ENCODE measurements at regions not wholly inside any gene's neighbourhood (a gene's known extent, or its start where the extent isn't known, plus 50 kb on each side); places are given as distances from the start of the nearest gene placed in this dataset.

- TF ChIP-seq, protein P1, sequence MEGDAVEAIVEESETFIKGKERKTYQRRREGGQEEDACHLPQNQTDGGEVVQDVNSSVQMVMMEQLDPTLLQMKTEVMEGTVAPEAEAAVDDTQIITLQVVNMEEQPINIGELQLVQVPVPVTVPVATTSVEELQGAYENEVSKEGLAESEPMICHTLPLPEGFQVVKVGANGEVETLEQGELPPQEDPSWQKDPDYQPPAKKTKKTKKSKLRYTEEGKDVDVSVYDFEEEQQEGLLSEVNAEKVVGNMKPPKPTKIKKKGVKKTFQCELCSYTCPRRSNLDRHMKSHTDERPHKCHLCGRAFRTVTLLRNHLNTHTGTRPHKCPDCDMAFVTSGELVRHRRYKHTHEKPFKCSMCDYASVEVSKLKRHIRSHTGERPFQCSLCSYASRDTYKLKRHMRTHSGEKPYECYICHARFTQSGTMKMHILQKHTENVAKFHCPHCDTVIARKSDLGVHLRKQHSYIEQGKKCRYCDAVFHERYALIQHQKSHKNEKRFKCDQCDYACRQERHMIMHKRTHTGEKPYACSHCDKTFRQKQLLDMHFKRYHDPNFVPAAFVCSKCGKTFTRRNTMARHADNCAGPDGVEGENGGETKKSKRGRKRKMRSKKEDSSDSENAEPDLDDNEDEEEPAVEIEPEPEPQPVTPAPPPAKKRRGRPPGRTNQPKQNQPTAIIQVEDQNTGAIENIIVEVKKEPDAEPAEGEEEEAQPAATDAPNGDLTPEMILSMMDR (IDR thresholded peaks at IDR 0.05): no peak
- TF ChIP-seq POLR2A (IDR thresholded peaks at IDR 0.05): no peak
- intact Hi-C loops (cut with DNase I; ENCODE audit: low total_unique reads): no loop called here
- no peak for DNase-seq (ENCODE audit: low spot score in 2 of 2)
- no peak overlapping the region for H3K4me3 ChIP-seq (ENCODE audit: low read depth, poor library complexity, severe bottlenecking)
- WGBS, 2 donors: 94 to 99% methylated on average over 4 of the region's 4 CpGs
Observed at GRCh38 chr1:55355549-55355948, 140.4 kb upstream of the USP24 start.

DNA sequence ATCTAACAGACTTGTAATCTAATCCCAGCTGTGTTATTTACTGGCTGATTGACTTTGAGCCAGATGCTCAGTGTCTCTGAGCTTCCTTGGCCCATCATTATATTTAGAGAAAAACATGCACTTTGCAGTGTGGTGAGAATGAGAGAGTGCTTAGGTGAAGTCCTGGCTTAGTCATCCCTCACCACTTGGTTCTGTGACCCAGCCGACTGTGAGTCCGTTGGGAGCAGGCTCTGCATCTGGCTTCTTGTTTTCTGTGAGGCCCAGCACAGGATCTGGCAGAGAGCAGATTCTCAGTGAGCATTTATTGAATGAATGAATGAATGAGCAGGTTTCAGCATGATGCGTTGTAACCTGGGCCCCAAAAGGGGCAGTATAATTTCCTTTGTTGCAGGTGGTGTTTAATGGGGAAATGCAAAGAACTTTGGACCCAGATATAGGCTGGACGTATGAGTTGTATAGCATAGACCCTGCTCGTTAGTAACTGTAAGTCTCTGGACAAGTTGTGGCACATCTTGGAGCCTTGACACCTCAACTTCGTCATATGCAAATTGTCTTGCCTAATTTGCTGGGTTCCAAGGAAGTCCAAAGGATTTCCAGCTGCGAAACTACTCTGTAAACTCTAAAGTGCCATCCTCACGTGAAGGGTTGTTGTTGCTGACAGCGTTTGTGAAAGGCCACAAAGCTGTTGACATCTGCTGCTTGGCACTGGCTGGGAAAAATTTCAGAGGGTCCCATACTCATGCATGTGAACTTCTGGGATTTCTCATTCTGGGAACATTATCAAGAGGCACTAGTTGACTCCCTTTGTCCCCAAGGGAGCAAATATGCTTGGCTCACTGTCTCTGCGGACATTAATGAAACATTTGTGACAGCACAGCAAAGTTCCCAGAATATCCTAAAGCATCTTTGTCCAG is 138.8 kb upstream of the USP24 start:
- 29 to 34% methylated on average over 10 of the region's 10 CpGs for WGBS, 2 donors
- intact Hi-C loops (cut with DNase I; ENCODE audit: low total_unique reads): no loop called here
- H3K4me3 ChIP-seq (ENCODE audit: low read depth, poor library complexity, severe bottlenecking): no peak overlapping the region
- peak; percentile 46 to 87 for DNase-seq (ENCODE audit: low spot score in 2 of 2)
- TF ChIP-seq POLR2A (IDR thresholded peaks at IDR 0.05): no peak
- TF ChIP-seq, protein P1 (IDR thresholded peaks at IDR 0.05): no peak

- TF ChIP-seq, protein P1 (IDR thresholded peaks at IDR 0.05): no peak
- WGBS, 2 donors: 53 to 65% methylated on average over 1 of the region's 1 CpG
- H3K4me3 ChIP-seq (ENCODE audit: low read depth, poor library complexity, severe bottlenecking): no peak overlapping the region
- peak in 1 of 2 donors; percentile 39 for DNase-seq (ENCODE audit: low spot score in 2 of 2)
- intact Hi-C loops (cut with DNase I; ENCODE audit: low total_unique reads): no loop called here
Observed at GRCh38 chr1:55352811-55353180, 137.6 kb upstream of the USP24 start.

DNA sequence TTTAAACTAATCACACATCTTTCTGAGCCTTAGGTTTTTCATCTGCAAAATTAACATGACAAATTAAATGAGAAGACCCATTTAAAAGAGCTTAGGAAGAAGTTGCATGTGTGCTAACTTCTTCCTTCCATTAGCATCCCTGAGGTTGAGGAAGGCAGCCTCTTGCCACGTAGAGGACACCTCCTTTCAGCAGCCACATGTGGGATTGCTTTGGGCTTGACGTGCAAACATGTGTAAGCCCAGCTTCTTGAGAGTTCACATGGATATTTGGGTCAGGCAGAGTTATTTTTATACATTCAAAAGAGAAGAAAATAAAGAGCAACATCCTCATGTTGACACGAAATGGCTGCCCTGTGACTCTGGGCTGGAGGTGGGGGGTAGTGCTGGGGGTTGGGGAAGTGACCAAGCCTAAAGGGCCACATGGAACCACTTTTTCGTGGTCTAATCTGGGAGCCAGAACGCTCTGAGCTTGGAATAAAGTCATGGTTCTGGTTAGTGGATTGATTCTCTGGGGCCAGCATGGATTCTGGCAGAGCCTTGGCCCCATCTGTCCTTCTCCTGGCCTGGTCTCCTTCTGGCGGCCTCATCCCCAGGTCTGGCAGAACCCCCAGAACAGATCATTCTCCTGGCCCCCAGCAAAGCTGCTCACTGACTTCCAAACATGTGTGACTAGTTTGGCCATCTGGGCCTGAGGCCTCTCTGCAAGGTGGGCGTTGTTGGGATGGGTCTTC is 137.1 kb upstream of the USP24 start:
- no peak overlapping the region for H3K4me3 ChIP-seq (ENCODE audit: low read depth, poor library complexity, severe bottlenecking)
- WGBS, 2 donors: 61 to 63% methylated on average over 7 of the region's 7 CpGs
- peak; percentile 53 to 85 for DNase-seq (ENCODE audit: low spot score in 2 of 2)
- no peak for TF ChIP-seq POLR2A (IDR thresholded peaks at IDR 0.05)
- TF ChIP-seq, protein P1 (IDR thresholded peaks at IDR 0.05): no peak
- intact Hi-C loops (cut with DNase I; ENCODE audit: low total_unique reads): no loop called here

GRCh38 chr1:55348356-55348755 is 133.2 kb upstream of the USP24 start:
- intact Hi-C loops (cut with DNase I; ENCODE audit: low total_unique reads): no loop called here
- peak in 1 of 2 donors; percentile 23 for DNase-seq (ENCODE audit: low spot score in 2 of 2)
- no peak overlapping the region for H3K4me3 ChIP-seq (ENCODE audit: low read depth, poor library complexity, severe bottlenecking)
- WGBS, 2 donors: 0% methylated on average over 1 of the region's 1 CpG
- TF ChIP-seq, protein P1 (IDR thresholded peaks at IDR 0.05): no peak
- TF ChIP-seq POLR2A (IDR thresholded peaks at IDR 0.05): no peak

Measured in lower leg skin (tissue), 4 donors.